ENCODE measurements at regions not wholly inside any gene's neighbourhood (a gene's known extent, or its start where the extent isn't known, plus 50 kb on each side); places are given as distances from the start of the nearest gene placed in this dataset.
"Not testable (repeated sequence)": the region's sequence is repeated elsewhere in the genome, so short reads cannot be mapped to it uniquely, and the experiment has no call there.

DNA sequence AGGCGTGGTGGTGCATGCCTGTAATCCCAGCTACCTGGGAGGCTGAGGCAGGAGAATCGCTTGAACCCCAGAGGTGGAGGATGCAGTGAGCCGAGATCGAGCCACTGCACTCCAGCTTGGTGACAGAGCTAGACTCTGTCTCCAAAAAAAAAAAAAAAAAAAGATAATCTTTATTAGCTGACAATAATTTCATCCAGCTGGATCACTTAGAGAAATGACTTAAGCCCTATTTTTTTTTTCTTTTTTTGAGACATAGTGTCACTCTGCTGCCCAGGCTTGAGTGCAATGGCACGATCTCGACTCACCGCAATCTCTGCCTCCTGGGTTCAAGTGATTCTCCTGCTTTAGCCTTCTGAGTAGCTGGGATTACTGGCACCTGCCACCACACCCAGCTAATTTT, 51.6 kb upstream of the MAP4K4 start:
- not testable (repeated sequence) for H3K27ac Mint-ChIP-seq; ATAC-seq; H3K36me3 Mint-ChIP-seq (ENCODE audit: low read depth); H3K4me3 Mint-ChIP-seq; H3K4me1 Mint-ChIP-seq; DNase-seq; H3K27me3 Mint-ChIP-seq; H3K9me3 ChIP-seq (ENCODE audit: control insufficient read depth, low read length, poor library complexity, severe bottlenecking)

DNA sequence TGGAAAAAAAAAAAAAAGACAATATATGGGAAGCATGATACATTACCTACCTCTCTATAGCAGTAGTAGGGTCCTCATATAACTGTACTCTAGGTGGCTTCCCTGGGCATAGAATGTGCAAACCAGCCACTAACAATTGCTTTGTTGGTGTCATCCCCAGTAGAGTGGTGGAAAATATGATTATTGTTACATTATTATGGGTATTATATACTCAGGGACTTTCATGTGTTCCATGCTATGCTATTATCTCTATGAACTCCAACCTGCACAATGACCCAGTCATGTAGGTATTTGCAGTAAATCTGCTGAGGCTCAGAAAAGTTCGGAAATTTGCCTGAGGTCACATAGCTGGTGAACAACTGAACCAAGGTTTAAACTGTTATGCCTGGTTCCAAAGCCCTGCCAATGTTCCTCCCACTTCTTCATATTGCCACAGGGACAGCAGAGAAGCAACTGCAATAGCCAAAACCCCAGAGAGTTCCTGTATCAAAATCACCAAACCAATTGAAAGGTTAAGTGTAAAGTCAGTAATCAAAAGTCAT, 52.6 kb upstream of the MAP4K4 start:
- DNase-seq (no peak), ATAC-seq (no peak)
- H3K4me3 Mint-ChIP-seq = no peak overlapping the region
- H3K27ac Mint-ChIP-seq = no peak overlapping the region
- H3K9me3 ChIP-seq (ENCODE audit: control insufficient read depth, low read length, poor library complexity, severe bottlenecking) = no peaks in the 10 kb centered on the region
- H3K36me3 Mint-ChIP-seq (ENCODE audit: low read depth) = no peaks in the 10 kb centered on the region
- no peaks in the 10 kb centered on the region for H3K4me1 Mint-ChIP-seq
- no peaks in the 10 kb centered on the region for H3K27me3 Mint-ChIP-seq

GRCh38 chr2:101643004-101643524, 54.4 kb upstream of the MAP4K4 start:
- no peak overlapping the region for H3K27ac Mint-ChIP-seq
- no peaks in the 10 kb centered on the region for H3K4me1 Mint-ChIP-seq
- ATAC-seq (no peak), DNase-seq (no peak)
- no peaks in the 10 kb centered on the region for H3K27me3 Mint-ChIP-seq
- H3K36me3 Mint-ChIP-seq (ENCODE audit: low read depth) = no peaks in the 10 kb centered on the region
- no peaks in the 10 kb centered on the region for H3K9me3 ChIP-seq (ENCODE audit: control insufficient read depth, low read length, poor library complexity, severe bottlenecking)
- no peak overlapping the region for H3K4me3 Mint-ChIP-seq

DNA sequence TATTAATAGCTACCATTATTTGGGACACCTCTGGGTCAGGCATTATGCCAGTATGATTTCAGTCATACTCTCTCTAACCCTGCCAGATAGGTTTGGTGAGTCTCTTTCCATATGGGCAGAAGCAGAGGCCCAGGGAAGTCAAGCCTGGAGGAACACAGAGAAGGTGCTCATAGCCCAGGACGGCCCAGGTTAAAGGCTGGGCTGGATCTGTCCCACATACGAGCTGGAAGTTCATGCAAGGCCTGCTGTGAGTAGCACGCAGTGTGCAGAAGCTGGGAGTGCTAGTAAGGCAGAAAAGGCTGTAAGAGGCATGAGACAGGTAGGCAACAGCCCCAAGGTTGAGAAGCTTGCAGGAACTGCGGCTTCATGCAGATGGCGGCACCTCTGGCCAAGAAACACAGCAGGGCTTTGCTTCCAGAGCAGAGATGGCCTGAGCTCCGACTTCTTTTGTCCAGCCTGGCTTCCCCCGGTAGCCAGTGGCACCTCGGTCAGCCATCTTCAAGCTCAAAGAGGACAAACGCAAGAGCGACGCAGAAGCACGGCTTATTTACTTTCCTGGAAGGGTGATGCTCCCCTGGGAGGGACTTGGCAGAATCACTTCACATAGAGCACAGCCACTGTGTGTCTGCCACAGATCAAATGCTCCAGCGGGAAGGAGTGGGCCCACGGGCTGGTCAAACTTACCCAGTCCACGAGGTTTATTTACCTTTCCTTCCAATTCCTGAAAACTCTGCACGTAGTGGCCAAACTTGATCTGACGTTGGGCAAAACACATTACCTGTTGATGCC, 58.5 kb upstream of the MAP4K4 start:
- H3K36me3 Mint-ChIP-seq (ENCODE audit: low read depth) = no peaks in the 10 kb centered on the region
- no peaks in the 10 kb centered on the region for H3K9me3 ChIP-seq (ENCODE audit: control insufficient read depth, low read length, poor library complexity, severe bottlenecking)
- no peak overlapping the region for H3K4me3 Mint-ChIP-seq
- H3K4me1 Mint-ChIP-seq = peaks cover 7% of the 10 kb centered on the region
- DNase-seq (no peak), ATAC-seq (no peak)
- no peaks in the 10 kb centered on the region for H3K27me3 Mint-ChIP-seq
- H3K27ac Mint-ChIP-seq = no peak overlapping the region

- Mint-ChIP-seq H3K27ac (no peak overlapping the region), H3K36me3 (ENCODE audit: low read depth) (no peaks in the 10 kb centered on the region)
- no peak for DNase-seq
Observed at GRCh38 chr2:101638181-101638711, 59.3 kb upstream of the MAP4K4 start.

GRCh38 chr2:101630224-101630949, 67.1 kb upstream of the MAP4K4 start:
- no peak for DNase-seq
- Mint-ChIP-seq H3K36me3 (ENCODE audit: low read depth) (no peaks in the 10 kb centered on the region), H3K4me1 (peaks cover 8% of the 10 kb centered on the region), H3K4me3 (no peak overlapping the region), H3K27ac (peak overlapping the region; percentile 16), H3K27me3 (no peaks in the 10 kb centered on the region)
- H3K9me3 ChIP-seq (ENCODE audit: control insufficient read depth, low read length, poor library complexity, severe bottlenecking) = no peaks in the 10 kb centered on the region
- no peak for ATAC-seq

More at GRCh38 chr2:101638181-101638711, 59.3 kb upstream of the MAP4K4 start:
- H3K4me1 Mint-ChIP-seq = peaks cover 8% of the 10 kb centered on the region
- no peaks in the 10 kb centered on the region for H3K9me3 ChIP-seq (ENCODE audit: control insufficient read depth, low read length, poor library complexity, severe bottlenecking)
- ATAC-seq = no peak
- H3K27me3 Mint-ChIP-seq = no peaks in the 10 kb centered on the region
- no peak overlapping the region for H3K4me3 Mint-ChIP-seq

GRCh38 chr2:101628030-101628392, 69.5 kb upstream of the MAP4K4 start:
- no peak overlapping the region for H3K27ac Mint-ChIP-seq
- no peak for DNase-seq
- no peak overlapping the region for H3K4me3 Mint-ChIP-seq
- no peaks in the 10 kb centered on the region for H3K27me3 Mint-ChIP-seq
- H3K36me3 Mint-ChIP-seq (ENCODE audit: low read depth) = no peaks in the 10 kb centered on the region
- no peaks in the 10 kb centered on the region for H3K9me3 ChIP-seq (ENCODE audit: control insufficient read depth, low read length, poor library complexity, severe bottlenecking)
- H3K4me1 Mint-ChIP-seq = peaks cover 10% of the 10 kb centered on the region
- ATAC-seq = no peak

DNA sequence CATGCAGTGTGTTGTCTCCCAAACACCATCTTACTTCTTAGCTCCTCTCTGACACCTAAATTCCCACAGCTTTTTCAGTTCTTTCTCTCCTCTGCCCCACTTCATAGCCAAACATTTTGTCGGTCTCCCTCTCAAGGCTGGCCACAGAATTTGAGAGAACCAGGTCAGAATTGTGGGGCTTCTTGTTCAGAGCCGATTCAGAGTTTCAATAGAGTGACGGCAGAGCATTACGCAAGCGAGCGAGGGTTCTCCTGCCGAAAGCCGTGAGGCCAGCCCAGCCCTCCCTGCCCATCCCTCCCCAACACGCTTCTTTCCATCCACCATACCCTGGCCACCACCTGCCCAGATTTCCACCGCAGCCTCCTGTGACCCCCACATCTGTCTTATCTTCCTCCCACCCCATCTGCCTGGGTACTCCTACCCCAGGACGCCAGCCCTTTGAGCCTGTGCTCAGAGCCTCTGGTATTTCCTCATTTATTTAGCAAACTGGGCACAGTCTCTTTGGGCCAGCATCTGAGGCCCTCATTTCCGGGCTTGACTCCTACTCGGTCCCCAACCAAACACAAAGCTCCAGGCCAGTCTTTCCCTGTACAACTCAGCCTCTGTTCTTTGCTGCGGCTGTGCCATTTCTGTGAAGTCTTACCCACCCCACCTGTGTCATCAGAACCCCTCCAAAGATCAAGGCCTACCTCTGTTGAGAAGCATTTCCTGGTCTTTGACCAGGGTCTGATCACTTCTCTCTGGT, 70.0 kb upstream of the MAP4K4 start:
- H3K27ac Mint-ChIP-seq = no peak overlapping the region
- H3K4me1 Mint-ChIP-seq = peaks cover 15% of the 10 kb centered on the region
- H3K27me3 Mint-ChIP-seq = no peaks in the 10 kb centered on the region
- ATAC-seq (no peak), DNase-seq (no peak)
- no peaks in the 10 kb centered on the region for H3K36me3 Mint-ChIP-seq (ENCODE audit: low read depth)
- H3K4me3 Mint-ChIP-seq = no peak overlapping the region
- no peaks in the 10 kb centered on the region for H3K9me3 ChIP-seq (ENCODE audit: control insufficient read depth, low read length, poor library complexity, severe bottlenecking)

GRCh38 chr2:101625814-101626213, 71.7 kb upstream of the MAP4K4 start:
- DNase-seq; H3K4me3 Mint-ChIP-seq; ATAC-seq; H3K36me3 Mint-ChIP-seq (ENCODE audit: low read depth); H3K27me3 Mint-ChIP-seq; H3K9me3 ChIP-seq (ENCODE audit: control insufficient read depth, low read length, poor library complexity, severe bottlenecking): not testable (repeated sequence)
- peak overlapping the region; percentile 79 for H3K27ac Mint-ChIP-seq
- H3K4me1 Mint-ChIP-seq = peaks cover 19% of the 10 kb centered on the region

- H3K9me3 ChIP-seq (ENCODE audit: control insufficient read depth, low read length, poor library complexity, severe bottlenecking) = no peaks in the 10 kb centered on the region
- Mint-ChIP-seq H3K27ac (peak overlapping the region; percentile 79), H3K27me3 (no peaks in the 10 kb centered on the region), H3K4me1 (peaks cover 19% of the 10 kb centered on the region), H3K36me3 (ENCODE audit: low read depth) (peaks cover under 1% of the 10 kb centered on the region), H3K4me3 (no peak overlapping the region)
- DNase-seq (no peak), ATAC-seq (no peak)
Observed at GRCh38 chr2:101625387-101625786, 72.1 kb upstream of the MAP4K4 start.

- H3K4me3 Mint-ChIP-seq = no peak overlapping the region
- ATAC-seq (no peak), DNase-seq (no peak)
- peaks cover 19% of the 10 kb centered on the region for H3K4me1 Mint-ChIP-seq
- no peaks in the 10 kb centered on the region for H3K27me3 Mint-ChIP-seq
- H3K36me3 Mint-ChIP-seq (ENCODE audit: low read depth) = peaks cover 2% of the 10 kb centered on the region
- H3K9me3 ChIP-seq (ENCODE audit: control insufficient read depth, low read length, poor library complexity, severe bottlenecking) = no peaks in the 10 kb centered on the region
- H3K27ac Mint-ChIP-seq = peak overlapping the region; percentile 79
Observed at GRCh38 chr2:101624706-101625332, 72.7 kb upstream of the MAP4K4 start.

- H3K27ac Mint-ChIP-seq = peak overlapping the region; percentile 67
- H3K9me3 ChIP-seq (ENCODE audit: control insufficient read depth, low read length, poor library complexity, severe bottlenecking) = no peaks in the 10 kb centered on the region
- peaks cover 19% of the 10 kb centered on the region for H3K4me1 Mint-ChIP-seq
- no peaks in the 10 kb centered on the region for H3K27me3 Mint-ChIP-seq
- peak overlapping the region; percentile 67 for H3K4me3 Mint-ChIP-seq
- DNase-seq (no peak), ATAC-seq (peak; percentile 93)
- H3K36me3 Mint-ChIP-seq (ENCODE audit: low read depth) = peaks cover 2% of the 10 kb centered on the region
Observed at GRCh38 chr2:101623031-101623521, 74.4 kb upstream of the MAP4K4 start.

All from T-helper 17 cell (primary cell).